Body of pancreas (tissue), 4 donors: ENCODE measurements at regions not wholly inside any gene's neighbourhood (a gene's known extent, or its start where the extent isn't known, plus 50 kb on each side); places are given as distances from the start of the nearest gene placed in this dataset.

Source experiments
- ATAC-seq: fragments of 150-250 bp; one replicate; pipeline ENCODE4 v1.9.1; 2016
- DNase-seq, 4 donors: peaks; one replicate each; pipeline ENCODE4 v3.0.0-alpha.2; 2019
- H3K27ac ChIP-seq, 4 donors: fragments of 200-600 bp; sonication (generic); 1 replicate in 3 of 4; 2 replicates in 1 of 4; pipeline versions ENCODE4 v1.5.1 to v1.6.1; 2016 to 2019; ENCODE audit warnings: mild to moderate bottlenecking in 1 of 4, mixed read lengths in 1 of 4, moderate library complexity in 1 of 4
- H3K27me3 ChIP-seq, 2 donors: fragments of 200-600 bp; sonication (generic); one replicate each; pipeline ENCODE4 v1.6.0; 2016; ENCODE audit warnings: mild to moderate bottlenecking in 1 of 2
- H3K36me3 ChIP-seq, 2 donors: fragments of 200-600 bp; sonication (generic); replicated peaks in 1 of 2; 2 replicates each; pipeline ENCODE4 v1.5.1; 2016; ENCODE audit warnings: low read depth in 2 of 2; ENCODE audit not compliant: insufficient read depth in 1 of 2
- H3K4me1 ChIP-seq: fragments of 200-600 bp; sonication (generic); one replicate; pipeline ENCODE4 v1.6.0; 2016
- H3K4me3 ChIP-seq, 2 donors: fragments of 200-600 bp; sonication (generic); 1 replicate in 1 of 2; 2 replicates in 1 of 2; pipeline ENCODE4 v1.5.1; 2016 to 2019
- H3K9me3 ChIP-seq, 3 donors: fragments of 200-600 bp; sonication (generic); 1 replicate in 2 of 3; 2 replicates in 1 of 3; pipeline ENCODE4 v1.5.1; 2016
- CTCF ChIP-seq, 7 experiments: fragments of 450-650 bp in 4 of 7; fragments of 200-600 bp in 3 of 7; sonication (generic) in 3 of 7; IDR thresholded peaks; one replicate each; pipeline ENCODE4 v1.5.1; 2016 to 2019; ENCODE audit warnings: antibody characterized with exemption in 7 of 7
- POLR2A ChIP-seq, 3 donors: fragments of 450-650 bp; IDR thresholded peaks; one replicate each; pipeline ENCODE4 v1.6.1; 2016; ENCODE audit warnings: antibody characterized with exemption in 3 of 3, mild to moderate bottlenecking in 2 of 3
- WGBS, 2 donors: methylation state at CpG; one replicate each; pipeline ENCODE4 v1.1.5; 2017; 5-methylcytosine and 5-hydroxymethylcytosine counted together
- intact Hi-C: fragments of 100-400 bp; cut with DNase I; formaldehyde crosslinking; loops from one replicate; pipeline ENCODE4 v1.15.1; 2023

GRCh38 chr4:35673137-35673536, 571.2 kb downstream of the ARAP2 start:
- H3K27ac ChIP-seq = no peak overlapping the region
- no peaks in the 10 kb centered on the region for H3K36me3 ChIP-seq
- no peaks in the 10 kb centered on the region for H3K27me3 ChIP-seq
- no peaks in the 10 kb centered on the region for H3K4me1 ChIP-seq
- DNase-seq (no peak), ATAC-seq (no peak)
- intact Hi-C loops = no loop called here
- WGBS, 2 donors = 38 to 50% methylated on average over 1 of the region's 1 CpG
- H3K4me3 ChIP-seq = no peak overlapping the region
- TF ChIP-seq CTCF (IDR thresholded peaks at IDR 0.05) = no peak
- TF ChIP-seq POLR2A (IDR thresholded peaks at IDR 0.05) = no peak
- no peaks in the 10 kb centered on the region for H3K9me3 ChIP-seq

GRCh38 chr4:35684755-35685154, 559.6 kb downstream of the ARAP2 start:
- no peaks in the 10 kb centered on the region for H3K27me3 ChIP-seq
- intact Hi-C loops = no loop called here
- no peaks in the 10 kb centered on the region for H3K36me3 ChIP-seq
- no peak for TF ChIP-seq POLR2A (IDR thresholded peaks at IDR 0.05)
- TF ChIP-seq CTCF (IDR thresholded peaks at IDR 0.05) = no peak
- DNase-seq (no peak), ATAC-seq (no peak)
- WGBS, 2 donors = 61% methylated on average over 1 of the region's 1 CpG
- no peak overlapping the region for H3K27ac ChIP-seq
- H3K9me3 ChIP-seq = no peaks in the 10 kb centered on the region
- H3K4me1 ChIP-seq = no peaks in the 10 kb centered on the region
- H3K4me3 ChIP-seq = no peak overlapping the region

- Histone ChIP-seq H3K27ac (no peak overlapping the region), H3K9me3 (no peaks in the 10 kb centered on the region), H3K4me3 (no peak overlapping the region), H3K4me1 (no peaks in the 10 kb centered on the region), H3K36me3 (no peaks in the 10 kb centered on the region), H3K27me3 (no peaks in the 10 kb centered on the region)
- intact Hi-C loops = no loop called here
- DNase-seq = no peak
- WGBS, 2 donors = 29 to 88% methylated on average over 1 of the region's 1 CpG
- ATAC-seq = no peak
- TF ChIP-seq CTCF (IDR thresholded peaks at IDR 0.05) = no peak
- TF ChIP-seq POLR2A (IDR thresholded peaks at IDR 0.05) = no peak
Observed at GRCh38 chr4:35689870-35690269, 554.4 kb downstream of the ARAP2 start.

- WGBS, 2 donors = 64 to 74% methylated on average over 1 of the region's 1 CpG
- Histone ChIP-seq H3K4me3 (no peak overlapping the region), H3K27ac (no peak overlapping the region), H3K27me3 (no peaks in the 10 kb centered on the region), H3K9me3 (no peaks in the 10 kb centered on the region), H3K36me3 (no peaks in the 10 kb centered on the region), H3K4me1 (no peaks in the 10 kb centered on the region)
- intact Hi-C loops = no loop called here
- TF ChIP-seq POLR2A (IDR thresholded peaks at IDR 0.05) = no peak
- TF ChIP-seq CTCF (IDR thresholded peaks at IDR 0.05) = no peak
- ATAC-seq (no peak), DNase-seq (no peak)
Observed at GRCh38 chr4:35690271-35690670, 554.0 kb downstream of the ARAP2 start.

GRCh38 chr4:35695003-35695402, 549.3 kb downstream of the ARAP2 start:
- Histone ChIP-seq H3K9me3 (no peaks in the 10 kb centered on the region), H3K4me1 (no peaks in the 10 kb centered on the region), H3K27me3 (no peaks in the 10 kb centered on the region), H3K36me3 (no peaks in the 10 kb centered on the region), H3K27ac (no peak overlapping the region), H3K4me3 (no peak overlapping the region)
- WGBS, 2 donors = 58 to 79% methylated on average over 3 of the region's 3 CpGs
- intact Hi-C loops = no loop called here
- TF ChIP-seq CTCF (IDR thresholded peaks at IDR 0.05) (no peak), POLR2A (IDR thresholded peaks at IDR 0.05) (no peak)
- ATAC-seq (no peak), DNase-seq (no peak)
